Activated CD8-positive, alpha-beta memory T cell treated with anti-CD3 and anti-CD28 coated beads for 1 hour (primary cell): ENCODE measurements at regions not wholly inside any gene's neighbourhood (a gene's known extent, or its start where the extent isn't known, plus 50 kb on each side); places are given as distances from the start of the nearest gene placed in this dataset.

Source experiments
- DNase-seq, 2 donors: peaks; one replicate each; pipeline ENCODE4 v3.0.0-alpha.2; 2020; ENCODE audit warnings: low read depth in 1 of 2; ENCODE audit errors: extremely low read depth in 1 of 2

DNA sequence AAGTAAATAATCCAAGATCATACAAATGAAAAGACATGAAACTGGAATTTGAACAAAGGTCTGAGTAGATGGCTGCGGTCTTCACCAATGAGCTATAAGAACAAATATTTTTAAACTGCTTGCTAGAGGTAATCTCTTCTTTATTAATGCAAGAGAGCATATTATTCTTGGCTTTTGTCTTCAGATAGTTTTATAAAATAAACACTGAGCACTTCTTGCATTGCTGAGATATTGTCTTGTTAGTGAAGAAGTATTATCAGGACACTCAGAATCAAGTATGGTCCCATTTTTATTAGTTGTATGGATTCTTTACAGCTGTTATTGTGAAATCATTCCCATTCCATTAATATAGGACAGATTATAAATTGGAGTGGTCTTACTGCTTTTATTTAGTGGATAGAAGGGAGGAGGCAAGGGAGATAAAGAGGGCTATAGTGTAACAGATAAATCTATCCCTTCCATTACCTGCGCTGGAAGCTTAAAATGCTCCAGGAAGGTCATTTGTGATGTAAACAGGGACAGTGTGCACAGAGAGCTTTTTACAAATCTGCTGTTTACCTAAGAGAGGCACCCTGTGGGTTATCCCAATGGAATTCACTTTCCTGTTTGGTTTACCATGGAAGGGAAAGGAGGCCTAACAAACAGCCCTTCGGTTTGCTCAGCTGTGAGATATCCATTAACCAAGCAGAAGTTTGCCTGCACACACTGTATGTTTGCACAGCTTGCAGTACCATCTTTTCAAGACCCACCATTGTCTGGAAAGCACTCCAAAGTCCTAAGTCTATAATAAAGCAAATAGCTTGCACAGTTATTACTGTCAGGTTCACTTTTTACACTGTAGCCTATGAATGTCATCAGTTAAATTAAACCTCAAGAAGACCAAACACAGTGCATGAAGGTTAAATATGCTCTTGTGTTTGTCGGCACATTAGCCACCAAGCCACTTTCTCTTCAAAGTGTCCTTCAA, 347.7 kb upstream of the TGFBR2 start:
- DNase-seq, result no peak

DNA sequence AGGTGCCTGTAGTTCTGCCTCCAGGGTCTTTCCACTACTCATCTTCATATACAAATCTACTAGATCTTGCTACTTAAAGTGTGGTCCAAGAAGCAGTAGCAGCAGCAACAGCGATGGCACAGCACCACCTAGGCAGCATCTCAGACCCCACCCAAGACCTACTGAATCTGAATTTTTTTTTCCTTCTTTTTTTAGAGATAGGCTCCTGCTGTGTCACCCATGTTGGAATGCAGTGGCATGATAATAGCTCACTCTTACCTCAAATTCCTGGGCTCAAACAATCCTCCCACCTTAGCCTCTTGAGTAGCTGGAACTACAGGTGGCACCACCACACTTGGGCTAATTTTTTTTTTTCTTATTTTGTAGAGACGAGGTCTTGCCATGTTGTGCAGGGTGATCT, 346.7 kb upstream of the TGFBR2 start:
- DNase-seq, result no peak

DNA sequence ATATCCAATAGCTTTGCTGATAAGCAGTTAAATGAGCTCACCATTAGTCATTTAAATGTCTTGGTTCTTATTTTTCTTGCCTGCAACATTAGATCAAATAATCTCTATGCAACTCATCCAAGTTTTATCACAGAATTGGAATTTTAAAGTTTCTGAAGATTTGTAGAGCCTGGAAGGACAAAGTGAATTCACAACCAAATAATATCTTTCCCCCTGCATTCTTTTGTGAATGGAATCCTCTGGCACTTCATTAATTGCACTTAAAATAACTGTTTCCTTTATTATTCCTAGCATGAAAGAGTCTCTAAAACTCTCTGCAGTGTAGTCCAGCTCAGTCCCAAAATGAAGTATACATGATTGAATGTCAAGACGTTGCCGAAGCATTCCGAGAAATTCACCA, 345.6 kb upstream of the TGFBR2 start:
- DNase-seq, result no peak

DNA sequence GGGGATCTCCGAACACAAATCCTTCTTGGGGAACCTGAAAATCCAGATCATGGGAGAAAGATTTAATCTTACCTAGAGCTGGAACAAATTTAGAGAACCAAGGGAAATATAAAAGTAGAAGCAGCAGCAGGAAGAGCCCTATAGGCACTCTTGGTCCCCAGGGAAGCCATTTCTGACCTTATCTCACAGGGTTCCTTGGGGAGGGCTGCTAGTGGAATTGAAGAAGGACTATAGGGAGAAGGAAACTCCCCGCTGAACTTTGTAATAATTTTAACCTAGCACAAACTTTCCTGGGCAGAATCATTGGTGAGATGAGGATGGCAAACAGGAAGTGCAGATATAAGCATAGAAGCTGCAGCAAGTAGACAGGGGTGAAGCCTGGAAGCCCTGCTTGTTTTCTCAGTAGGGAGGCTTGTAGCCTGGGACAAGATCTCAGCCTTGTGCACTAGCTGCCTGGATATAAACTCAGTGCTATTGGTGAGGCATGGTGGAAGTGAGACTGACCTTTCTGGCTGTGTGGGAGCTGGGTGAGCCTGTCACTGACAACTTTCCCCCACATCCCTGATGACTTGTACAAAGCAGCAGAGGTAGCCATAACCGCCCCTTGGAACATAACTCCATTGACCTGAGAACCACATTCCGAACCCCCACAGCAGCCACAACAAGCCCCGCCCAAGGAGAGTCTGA, 343.0 kb upstream of the TGFBR2 start:
- no peak for DNase-seq

DNA sequence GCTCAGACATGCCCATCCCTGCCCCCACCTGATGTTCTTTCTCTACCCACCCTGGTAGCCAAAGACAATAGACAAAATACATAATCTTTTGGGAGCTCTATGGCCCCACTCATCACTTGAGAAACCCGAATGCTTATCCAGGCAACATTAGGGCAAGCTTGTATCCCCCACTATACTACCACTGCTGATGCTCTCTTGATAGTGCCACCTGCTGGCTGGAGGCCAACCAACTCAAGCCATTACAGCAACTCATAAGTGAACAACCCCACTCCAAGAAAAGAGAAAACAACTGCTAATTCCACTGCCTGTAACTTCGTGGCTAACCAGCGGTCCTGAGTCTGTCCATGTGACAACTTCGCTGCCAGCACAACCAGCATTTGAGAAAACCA, 342.5 kb upstream of the TGFBR2 start:
- DNase-seq, result no peak

DNA sequence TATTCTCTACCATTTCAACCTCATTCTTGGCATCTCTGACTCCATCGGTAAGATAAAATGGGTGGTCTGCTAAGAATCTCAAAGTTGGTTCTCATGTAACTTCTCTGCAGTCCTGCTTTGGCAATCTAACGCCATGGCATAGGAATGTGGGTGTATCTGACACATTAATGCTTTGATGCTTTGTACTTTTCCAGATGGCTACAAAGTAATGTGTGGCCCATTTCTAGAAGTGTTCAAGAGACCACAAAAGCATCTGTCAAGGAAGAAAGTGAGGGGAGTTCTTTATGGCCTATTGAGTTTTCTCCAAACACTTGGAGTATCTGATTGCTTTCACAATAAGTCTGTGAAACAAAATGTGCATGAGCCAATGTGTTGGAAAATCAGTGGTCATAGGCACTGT, 339.9 kb upstream of the TGFBR2 start:
- DNase-seq, result no peak

DNA sequence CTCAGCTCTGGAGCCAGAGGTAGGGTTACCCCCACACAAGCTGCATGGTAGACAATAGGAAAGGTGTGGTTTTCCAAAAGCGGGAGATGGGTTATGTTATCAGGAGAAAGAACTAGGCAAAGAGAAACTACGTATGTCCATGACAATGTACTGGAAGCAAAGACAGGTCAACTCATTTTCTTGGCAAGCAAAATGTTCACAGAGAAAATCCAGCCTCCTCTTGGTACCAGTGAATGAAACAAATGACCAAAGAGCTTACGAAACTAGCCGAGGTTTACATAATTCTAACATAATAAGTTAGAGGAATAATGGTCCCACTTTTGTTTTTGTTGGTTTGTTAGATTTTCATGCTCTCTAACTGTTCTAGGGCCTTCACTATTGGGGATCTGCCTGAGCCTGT, 338.1 kb upstream of the TGFBR2 start:
- DNase-seq, result no peak

DNA sequence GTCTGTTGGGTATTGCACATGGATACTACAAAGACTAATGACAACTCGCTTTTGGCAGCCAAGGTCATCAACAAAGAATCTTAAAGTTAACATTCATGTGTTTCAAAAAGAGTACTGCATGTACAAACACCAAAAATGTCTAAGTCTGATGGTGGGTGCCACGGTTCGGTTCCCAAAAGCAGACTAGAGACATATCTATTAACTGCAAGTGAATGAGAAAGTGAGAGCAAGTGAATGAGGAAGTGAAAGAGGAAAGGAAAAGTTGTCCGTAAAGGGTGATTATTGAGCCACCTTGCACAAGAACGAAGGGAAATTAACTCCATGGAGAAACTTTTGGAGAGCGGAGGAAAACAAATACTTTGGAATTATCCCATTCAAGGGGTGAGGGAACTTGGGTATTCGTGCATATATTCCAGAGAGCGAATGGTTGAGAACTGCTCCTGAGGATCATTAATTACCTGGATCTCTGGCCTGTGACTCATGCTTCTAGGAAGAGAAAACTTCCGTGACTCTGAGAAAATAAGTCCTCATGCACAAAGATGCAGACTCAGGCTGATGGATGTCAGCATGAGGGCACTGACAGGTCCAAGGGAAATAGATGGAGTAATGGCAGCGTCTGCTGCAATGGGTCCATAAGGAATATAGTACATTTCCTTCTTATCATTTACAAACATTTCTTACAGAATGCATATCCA, 336.5 kb upstream of the TGFBR2 start:
- DNase-seq, result no peak

DNA sequence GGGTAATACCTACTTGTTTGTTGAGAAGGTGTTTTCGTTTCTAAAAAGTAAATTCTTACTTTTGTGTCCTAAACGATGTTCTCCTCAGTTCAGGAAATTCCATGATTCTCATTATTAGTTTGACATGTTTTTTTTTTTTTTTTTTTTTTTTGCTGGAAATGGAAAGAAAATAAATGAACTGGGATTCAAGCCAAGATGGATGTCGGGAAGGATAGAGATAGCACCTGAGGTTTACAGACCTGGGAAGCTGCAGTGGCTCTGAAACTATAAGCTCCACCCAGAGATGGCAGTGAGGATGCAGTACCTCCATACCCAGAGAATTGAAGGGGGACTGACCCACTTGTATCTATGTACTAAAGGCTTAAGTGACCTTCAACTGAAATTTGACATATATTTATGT, 334.6 kb upstream of the TGFBR2 start:
- DNase-seq, result no peak

DNA sequence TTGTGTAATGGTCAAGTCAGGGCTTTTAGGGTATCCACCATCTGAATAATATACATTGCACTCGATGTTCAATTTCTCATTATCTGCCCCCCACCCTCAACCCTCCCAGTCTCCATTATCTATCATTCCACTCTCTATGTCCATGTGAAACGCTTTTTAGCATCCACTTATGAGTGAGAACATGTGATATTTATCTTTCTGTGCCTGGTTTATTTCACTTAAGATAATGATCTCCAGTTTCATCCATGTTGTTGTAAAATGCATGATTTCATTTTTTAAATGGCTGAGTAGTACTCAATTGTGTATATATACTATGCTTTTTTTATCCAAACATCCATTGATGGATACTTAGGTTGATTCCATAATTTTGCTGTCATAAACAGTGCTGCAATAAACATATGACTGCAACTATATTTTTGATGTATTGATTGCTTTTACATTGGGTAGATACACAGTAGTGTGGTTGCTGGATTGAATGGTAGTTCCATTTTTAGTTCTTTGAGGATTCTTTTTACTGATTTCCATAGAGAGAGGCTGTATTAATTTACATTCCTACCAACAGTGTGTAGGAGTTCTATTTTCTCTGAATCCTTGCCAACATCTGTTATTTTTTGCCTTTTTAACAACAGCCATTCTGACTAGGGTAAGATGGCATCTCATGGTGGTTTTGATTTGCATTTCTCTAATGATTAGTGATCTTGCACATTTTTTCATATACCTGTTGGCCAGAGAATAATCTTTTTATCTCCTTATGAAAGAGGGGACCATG, 332.9 kb upstream of the TGFBR2 start:
- DNase-seq, result no peak

DNA sequence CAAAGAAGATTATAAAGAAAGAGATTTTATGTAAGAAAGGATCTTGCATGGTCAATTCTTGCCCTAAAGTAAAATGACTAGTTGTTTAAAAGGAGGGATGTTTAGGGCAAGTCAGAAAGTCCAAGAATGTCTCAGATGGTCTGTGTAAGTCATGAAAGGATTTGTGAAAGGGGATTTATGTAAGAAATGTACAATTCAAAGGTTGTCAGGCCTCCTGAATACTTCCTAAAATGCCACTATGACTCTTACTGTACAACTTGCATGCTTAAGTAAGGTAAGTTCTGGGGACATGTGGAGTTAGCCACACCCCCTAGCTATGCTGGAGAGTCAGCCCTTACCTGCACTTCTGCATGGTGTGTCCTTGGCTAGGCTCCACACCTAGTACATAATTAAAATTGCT, 328.9 kb upstream of the TGFBR2 start:
- DNase-seq, result no peak

DNA sequence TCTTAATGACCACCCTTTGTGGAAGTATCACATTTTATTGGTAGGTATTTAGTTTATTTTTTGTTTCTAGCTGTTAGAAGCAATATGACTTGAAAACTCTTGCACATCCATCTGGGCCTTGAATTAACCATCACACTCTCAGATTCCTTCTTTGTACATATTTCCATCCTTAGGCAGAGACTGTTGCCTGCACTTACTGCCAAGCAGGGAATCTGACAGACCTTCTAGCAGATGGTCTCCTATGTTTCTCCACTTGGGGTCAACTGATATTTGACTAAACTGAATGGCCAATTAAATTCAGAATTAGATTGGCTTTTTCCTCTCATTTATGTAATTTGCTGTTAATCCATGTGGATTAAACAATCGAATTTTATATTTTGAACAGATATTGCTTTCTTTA, 324.9 kb upstream of the TGFBR2 start:
- DNase-seq, result no peak

DNA sequence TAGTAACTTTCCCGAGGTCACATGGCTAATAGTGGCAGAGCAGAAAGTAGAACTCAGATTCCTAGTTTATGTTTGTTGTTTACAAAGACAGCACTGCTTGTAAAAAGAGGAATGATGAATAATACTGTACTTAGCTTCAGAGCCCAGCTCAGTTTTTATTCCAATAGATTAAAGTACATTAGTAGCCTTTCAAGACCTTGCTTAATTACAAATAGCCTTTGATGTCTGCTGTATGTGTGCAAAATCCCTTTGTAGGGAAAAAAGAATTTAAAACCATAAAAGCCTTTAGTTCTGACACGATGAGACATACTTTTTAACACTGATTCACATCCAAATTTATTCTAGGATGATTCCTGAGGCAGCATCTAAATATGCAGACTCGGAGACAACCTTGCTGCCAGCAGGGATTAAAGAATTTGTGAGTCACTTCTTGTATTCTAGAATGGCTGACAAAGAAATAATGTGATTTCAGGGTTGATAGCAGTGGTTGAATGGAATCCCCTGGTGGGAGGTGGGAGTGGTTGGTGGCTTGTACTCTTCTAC, 324.2 kb upstream of the TGFBR2 start:
- DNase-seq, result no peak

DNA sequence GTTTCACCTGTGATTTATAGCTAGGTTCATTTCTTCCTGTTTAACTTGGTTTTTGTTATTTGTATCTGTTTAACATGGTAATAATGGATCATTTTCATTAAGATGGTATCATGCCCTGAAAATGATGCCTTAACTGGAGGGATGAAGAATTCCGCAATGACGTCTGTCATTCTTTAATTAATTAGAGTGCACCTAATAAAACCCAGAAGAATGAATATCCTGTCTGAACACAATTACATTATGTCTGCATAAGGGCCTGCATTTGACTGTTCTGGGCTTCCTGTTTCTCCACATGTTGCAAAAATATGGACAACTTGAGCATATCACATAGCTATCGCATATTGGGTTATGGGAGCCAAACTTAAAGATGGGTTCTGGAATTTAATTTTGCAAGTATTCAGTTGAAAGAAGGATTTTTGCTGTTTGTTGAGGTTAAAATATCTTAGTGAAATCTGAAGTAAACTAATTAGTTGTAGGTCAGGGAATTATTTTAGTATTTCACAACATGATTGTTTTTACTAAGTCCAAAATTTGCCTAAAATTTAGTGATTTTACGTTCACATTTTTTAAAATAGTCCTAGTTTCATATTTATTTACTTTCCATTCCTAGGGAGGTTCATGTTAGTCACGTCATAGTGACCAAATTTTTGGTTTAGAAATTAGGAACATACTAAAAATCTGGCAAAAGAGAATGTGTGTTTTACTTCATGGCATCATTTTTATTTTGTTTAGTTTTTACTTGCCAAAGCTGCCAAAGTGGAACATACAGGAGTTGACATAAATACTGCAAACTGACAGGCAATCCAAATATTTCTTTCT, 321.0 kb upstream of the TGFBR2 start:
- no peak for DNase-seq

DNA sequence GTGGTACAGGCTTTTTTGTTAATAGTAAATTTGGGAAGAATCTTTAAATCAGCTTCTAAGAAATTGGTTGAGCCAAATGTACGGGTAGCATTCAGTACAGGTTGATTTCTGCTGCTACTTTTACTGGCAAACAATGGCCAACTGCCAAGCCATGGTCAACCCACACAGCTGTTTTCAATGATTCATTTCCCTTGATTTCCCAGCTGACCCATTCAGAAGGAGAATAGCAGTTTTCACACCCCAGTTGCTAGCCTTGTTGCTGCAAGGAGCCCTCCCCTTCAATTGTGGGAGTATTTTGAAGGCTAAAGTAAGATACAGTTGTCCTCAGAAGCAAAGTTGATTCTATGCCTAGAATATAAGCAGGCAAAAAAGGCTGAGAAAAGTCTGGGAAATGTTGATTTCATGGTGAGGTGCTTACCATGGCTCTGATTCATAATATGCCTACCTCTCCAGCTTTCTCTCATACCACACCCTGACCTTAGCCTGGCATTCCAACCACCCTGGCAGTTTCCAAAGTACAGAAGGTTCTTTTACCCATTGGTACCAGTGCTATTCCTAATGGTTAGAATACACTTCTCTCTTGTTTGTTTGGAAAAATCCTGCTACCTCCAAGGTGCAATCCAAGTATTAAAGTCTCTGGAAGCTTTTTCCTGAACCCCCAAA, 320.3 kb upstream of the TGFBR2 start:
- DNase-seq, result no peak

DNA sequence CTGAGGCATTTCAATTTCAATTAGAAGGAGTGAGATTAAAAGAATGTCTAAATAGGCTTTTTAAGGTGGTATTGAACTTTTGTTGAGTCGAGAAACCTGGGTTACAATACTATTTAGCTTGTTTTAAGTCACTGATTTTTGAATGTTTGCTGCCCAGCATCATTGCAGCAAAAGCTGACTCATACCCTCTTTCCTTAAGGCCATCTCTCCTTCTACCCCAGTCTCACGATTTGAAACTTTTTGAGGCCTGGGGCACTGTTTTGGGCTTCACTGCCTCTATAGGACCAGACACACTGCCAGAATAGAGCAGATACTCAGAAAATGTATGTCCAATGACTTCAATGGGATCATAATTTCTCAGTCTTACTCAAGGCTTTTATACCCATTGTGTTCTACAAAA, 319.6 kb upstream of the TGFBR2 start:
- no peak for DNase-seq

DNA sequence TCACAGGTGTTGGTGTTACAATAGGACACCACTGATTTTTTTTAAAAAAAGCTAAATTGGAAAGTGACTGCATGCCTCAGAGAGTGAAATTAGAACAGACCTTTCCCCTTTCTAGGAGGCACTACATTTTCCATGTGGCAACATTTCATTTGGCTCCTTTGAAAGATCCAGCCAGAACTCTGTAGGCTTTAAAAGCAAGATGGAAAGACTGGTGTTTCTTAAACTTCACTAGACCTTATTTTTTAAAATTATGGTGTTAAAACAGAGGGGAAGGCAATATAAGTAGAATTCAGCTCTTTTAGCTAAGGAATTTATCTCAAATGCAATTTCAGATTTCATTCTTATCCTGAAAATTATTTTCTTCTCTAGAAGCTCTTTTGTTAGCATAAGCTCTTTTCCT, 317.6 kb upstream of the TGFBR2 start:
- DNase-seq, result no peak

DNA sequence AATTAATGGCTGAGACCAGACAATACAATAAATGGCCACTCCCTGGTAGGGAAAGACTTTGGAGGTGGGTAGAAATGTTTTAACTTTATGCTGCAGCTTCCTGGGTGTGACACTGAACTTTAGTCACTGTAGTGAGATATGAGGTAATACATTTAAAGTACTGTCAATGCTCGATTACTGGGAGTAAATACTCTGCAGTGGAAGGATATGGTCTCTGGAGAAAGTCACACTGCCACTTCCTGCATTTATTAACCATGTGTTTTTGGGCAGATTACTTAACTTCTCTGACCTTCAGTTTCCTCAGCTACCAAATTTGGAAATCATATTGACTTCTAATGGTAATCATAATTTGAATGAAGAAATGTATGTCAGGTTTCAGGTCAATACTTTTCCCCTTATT, 317.1 kb upstream of the TGFBR2 start:
- no peak for DNase-seq

DNA sequence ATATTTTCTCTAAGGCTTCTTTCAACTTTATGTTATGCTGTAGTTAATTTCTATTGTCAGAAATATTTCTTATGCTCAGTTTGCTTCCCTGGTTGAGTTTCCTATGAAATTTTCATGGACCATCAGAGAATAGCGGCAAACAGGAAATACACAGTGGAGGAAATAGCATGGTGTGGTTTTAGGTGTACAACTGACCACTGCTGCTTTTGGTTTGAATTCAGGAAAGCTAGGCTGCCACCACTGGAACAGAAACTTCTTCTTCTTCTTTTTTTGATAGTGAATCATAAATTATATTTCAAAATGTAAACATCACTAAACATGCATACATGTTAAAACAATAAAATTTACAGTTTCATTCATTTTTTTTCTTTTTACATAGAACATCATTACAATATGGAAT, 316.6 kb upstream of the TGFBR2 start:
- DNase-seq, result no peak
